A172 (cell line): ENCODE measurements at regions not wholly inside any gene's neighbourhood (a gene's known extent, or its start where the extent isn't known, plus 50 kb on each side); places are given as distances from the start of the nearest gene placed in this dataset.

Experiments
- DNase-seq: peaks from one replicate; pipeline ENCODE4 v3.0.0-alpha.2; 2015; ENCODE audit warnings: low spot score

DNA sequence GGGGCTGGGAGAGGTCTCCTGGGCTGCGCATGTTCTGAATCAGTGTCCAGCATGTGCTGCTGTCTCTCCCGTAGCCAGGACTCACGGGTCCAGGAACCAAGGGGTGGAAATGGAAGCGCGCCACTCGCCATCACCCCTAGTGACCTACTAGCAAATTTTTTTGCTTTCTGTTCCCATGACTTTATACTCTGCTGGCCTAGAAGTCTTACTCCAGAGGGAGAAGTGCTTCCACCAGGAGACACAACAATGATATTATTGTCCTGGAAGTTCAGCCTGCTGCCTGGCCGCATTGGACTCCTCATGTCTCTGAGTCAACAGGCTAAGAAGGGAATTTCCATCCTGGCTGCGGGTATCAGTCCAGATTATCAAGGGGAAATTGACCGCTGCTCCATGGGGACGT, 729.7 kb downstream of the BRD1 start:
- DNase-seq = peak; percentile 27

DNA sequence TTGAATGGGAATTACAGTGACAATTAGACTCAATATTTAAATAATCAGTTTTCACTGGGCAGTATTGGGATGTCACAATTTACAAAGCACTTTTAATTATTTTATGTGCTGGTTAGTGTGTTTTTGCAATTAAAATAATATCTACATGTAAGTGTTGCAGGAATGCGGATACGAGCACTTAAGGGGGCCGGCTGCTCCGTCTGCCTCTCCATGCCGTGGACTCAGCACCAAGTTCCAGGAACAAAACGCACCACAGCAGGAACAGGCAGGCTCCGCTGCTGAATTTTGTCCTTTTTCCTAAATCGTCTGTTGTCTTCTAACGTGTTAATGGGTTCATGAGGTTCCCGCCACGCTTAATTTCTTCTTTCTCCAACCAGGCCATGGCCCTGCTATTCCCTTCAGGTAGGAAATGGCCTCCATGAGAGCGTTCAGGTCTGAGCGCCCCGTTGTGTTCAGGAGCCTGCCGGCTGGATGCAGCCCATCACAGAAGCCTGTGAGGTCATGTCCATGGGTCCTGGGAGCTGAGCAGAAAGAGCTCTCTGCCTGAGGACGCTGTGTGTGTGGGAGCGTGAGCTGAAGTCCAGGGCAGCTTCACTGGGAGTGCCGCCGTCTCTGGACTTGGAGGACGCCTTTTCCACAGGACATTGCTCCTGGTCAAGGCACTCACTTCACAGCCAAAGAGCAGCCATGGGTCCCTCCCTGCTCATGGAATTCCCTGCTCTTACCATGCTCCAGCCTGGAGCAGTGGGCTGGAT, 730.3 kb downstream of the BRD1 start:
- DNase-seq = no peak

DNA sequence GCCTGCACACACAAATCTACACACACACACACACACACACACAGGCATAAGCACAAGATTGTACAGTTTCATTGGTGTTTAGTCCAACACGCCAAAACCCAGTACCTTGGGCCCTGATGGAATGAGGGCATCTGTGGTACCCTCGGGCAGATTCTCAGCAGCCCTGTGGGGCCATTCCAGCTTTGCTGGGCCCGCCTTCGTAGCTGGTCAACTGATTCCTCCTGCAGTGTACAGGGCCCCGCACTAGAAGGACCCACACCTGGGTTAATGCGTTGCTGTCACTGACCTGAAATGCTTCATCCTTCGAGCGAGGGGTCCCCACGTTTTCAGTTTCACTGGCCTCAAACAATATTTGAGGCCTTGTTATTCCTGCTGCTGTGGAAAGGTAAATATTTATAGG, 731.2 kb downstream of the BRD1 start:
- no peak for DNase-seq

DNA sequence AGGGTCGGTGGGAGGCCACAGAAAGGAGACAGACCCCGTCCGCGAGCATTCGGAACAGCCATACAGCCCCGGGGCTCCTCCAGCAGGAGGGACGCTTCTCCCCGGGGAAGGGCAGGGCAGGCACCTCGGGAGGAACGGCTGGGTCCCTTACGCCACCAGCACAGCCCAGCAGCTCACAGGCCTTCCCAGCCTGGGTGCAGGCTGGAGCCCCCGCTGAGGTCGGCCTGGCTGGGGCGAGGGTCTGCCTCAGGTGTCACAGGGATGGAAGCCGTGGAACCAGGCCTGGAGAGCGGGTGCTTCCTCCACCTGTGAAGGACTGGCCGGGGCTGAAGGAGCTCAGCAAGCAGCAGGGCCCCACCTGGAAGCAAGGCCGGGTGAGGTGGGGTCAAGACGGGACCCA, 732.3 kb downstream of the BRD1 start:
- no peak for DNase-seq

DNA sequence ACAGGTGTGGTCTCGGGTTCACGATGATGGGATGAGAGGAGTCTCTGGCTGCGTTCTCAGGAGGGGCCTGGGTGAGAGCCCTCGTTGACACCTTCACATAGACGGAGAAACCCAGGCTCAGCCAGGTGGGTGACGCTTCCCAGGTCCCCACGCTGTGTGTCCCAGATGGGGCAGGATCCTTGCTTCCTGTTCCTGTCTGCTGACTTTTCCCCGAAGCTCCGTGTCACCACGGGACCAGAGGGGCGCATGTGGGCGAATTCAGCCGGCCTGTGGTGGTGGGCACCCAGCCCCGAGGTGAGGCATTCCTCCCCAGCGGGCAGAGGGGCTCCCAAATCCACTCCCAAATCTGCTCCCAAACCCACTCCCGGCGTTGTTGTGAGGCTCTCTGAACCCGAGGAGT, 732.8 kb downstream of the BRD1 start:
- DNase-seq = no peak

DNA sequence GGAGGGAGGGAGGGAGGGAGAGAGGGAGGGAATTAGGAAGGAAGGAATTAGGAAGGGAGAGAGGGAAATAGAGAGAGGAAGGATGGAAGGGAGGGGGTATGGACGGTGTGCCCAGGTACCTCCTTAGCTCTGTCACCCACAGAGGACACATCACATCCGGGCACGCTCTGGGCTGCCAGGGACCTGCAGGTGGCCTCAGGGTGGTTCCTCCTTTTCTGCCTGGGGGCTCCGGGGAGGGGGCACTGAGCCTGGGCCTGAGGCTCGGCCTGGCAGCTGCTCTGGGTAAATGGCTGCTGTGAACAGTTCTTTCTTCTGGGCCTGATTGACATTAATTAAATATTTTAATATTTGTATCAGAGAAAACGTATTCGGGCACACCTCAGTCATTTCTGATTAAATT, 733.5 kb downstream of the BRD1 start:
- no peak for DNase-seq

DNA sequence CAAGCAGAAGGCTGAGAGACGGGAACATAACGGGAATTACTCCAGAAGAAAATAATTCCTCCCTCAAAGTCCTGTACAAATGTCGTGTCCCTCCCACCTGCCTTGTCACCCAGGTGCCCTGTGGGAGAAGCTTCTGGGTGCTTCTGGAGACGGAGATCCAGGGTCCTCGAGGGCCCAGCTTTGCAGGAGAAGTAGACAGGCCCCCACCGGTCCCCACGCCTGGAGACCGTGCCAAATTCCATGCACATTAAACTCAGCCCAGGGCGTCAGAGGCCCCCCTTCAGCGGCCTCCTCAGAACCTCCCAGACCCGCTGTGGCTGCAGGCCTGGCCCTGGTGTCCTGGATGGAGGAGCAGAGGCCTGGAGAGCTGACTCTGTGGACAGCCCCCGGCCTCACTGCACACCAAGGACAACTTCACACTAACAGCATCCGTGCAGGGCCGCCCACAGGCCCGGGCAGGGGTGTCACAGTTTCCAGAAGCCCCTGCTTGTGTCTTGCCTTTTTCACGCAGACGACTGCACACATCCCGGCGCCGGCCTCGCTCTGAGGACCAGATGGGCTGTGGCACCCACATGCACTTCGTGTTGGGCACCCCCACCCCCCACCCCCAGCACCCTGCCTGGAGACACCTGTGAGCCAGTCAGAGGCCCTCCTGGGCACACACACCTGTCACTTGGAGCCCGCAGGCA, 734.3 kb downstream of the BRD1 start:
- DNase-seq = no peak

DNA sequence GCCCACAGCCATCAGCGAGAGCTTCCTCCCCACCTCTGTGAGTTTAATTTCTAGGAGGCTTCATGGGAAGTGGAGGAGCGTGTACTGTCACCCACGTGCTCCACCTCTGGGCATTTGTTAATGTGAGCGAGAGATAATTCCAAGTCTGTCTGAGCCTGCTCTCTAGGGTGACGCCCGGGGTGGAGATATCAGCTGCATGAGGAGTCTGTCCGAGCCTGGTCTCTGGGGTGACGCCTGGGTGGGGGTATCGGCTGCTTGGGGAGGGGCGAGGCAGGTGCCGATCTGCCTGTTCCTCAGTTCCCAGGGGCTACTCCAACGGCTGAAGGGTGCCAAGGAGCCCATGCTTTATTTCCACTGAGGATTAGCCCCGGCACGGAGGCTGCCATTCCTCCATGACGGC, 735.0 kb downstream of the BRD1 start:
- DNase-seq = no peak

DNA sequence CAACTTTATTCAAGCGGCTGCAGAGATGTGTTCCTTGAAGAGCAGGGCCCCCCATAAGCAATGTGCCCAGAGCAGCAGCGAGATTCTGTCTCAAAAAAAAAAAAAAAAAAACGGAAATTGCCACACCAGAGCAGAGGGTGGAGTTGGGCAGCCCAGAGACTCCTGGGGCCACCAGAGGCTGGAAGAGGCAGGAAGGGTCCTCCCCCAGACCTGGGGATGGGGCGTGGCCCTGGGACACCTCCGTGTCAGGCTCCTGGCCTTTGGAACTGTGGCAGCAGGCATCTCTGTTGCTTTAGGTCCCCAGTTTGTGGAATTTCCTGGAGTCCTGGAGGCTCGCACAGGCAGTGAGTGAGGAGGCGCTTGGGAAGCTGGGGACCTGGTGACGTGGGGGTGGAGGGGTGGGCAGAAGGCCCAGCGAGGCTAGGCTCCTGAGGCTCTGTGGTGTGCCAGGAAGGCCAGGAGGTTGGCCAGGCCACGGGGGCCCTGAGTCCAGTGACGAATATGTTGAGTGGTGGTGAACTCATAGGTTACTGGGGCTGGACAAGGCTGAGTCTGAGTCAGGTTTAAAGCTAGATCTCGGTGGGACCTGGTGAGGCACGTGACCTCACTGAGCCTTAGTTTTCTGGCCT, 735.6 kb downstream of the BRD1 start:
- no peak for DNase-seq

DNA sequence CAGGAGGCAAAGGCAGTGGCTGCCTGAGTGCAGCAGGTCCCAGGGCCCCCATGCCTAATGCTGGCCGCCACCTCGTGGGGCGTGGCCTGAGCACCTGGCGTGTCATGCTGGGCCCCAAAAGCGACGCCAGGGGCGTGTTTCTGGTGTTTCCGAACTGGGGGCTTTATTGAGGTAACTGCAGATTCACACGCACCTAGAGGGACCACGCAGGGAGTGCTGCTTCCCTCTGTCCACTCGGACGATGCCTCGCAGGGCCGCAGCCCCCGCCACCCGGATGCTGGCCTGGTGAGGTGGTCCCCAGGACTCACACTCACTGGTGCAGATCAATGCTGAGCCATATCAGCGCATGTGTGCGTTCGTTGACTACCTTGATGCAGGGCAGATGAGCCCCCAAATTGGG, 736.2 kb downstream of the BRD1 start:
- DNase-seq = no peak

DNA sequence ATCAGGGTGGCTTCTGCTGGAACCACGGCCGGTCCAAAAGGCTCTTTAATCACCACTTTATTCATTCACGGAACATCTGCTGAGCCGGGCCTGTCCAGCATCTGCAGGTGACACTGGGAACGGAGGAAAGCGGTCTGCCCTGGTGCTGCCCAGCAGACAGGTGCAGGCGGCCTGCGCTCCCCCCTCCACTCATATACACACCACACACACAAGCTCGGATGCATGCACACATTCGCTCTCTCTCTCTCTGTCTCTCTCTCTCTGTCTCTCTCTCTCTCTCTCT, 736.9 kb downstream of the BRD1 start:
- no peak for DNase-seq

DNA sequence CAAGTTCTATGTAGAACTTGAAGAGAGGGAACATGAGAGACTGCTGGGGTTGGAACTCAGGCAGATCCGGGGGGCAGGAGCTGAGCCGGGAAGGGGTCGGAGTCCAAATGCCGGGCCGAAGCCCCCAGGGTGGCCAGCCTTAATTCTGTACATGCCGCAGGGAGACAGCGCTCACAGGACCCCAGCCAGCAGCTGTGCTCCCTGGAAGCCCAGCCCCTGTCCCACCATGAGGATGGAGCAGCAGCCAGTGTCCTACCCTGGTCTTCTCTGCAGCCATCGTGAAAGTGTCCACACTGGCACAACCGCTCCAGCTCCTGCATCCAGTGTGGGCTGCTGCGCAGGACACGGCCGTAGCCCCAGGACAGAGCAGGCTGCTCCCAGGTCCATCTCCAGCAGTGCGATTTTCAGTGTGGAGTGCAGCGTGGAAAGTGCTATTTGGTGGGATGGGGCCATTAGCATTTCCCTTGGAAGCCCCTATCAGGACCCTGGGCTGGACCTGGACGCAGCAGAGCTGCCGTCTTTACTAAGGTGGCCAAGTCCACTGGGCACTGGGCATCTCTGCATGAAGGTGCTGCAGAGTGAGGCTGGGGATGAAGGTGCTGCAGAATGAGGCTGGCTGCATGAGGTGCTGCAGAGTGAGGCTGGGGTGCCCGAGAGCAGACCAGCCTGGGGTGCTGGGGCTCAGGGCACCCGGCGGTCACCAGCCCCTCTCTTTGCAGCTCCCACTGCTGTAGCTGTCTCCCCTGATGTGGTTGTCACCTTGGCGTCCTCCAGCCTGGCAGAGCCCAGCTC, 737.4 kb downstream of the BRD1 start:
- no peak for DNase-seq

DNA sequence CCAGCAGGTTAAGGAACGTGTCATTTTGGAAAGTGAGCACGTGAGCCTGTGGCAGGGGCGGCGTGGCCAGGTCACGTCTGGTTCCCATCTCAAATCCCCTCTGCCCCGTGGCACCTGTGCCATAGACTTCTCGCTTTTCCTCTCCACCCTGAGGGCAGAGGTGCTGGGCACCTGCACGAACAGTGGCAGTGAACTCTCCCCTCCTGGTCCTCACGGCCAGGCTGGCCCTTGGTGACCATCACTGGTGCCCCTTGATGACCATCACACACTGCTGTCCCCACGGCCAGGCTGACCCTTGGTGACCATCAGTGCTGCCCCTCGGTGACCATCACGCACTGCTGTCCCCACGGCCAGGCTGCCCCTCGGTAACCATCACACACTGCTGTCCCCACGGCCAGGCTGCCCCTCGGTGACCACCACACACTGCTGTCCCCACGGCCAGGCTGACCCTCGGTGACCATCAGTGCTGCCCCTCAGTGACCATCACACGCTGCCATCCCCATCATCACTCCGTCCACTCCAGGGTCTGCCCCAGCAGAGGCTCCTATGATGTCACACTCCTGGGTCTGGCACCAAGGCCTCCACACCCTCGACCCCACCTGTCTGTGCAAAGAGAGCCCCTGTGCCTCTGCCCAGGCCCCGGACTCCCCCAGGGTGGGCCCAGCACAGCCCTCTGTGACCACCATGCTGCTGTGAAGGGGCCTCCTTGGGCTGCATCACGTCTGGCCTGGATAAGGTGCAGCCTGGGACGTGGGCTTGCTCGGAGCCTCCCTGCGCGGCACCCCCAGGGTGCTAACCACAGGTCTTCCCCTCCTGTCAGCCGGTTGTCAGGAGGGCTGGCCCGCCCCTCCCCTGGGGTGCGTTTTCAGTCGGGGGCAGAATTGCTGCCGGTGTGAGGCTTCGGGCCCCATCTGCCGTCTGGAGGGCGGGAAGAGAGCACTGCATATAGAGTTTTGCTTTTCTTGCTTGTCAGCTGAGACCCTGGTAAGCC, 738.6 kb downstream of the BRD1 start:
- DNase-seq = no peak

DNA sequence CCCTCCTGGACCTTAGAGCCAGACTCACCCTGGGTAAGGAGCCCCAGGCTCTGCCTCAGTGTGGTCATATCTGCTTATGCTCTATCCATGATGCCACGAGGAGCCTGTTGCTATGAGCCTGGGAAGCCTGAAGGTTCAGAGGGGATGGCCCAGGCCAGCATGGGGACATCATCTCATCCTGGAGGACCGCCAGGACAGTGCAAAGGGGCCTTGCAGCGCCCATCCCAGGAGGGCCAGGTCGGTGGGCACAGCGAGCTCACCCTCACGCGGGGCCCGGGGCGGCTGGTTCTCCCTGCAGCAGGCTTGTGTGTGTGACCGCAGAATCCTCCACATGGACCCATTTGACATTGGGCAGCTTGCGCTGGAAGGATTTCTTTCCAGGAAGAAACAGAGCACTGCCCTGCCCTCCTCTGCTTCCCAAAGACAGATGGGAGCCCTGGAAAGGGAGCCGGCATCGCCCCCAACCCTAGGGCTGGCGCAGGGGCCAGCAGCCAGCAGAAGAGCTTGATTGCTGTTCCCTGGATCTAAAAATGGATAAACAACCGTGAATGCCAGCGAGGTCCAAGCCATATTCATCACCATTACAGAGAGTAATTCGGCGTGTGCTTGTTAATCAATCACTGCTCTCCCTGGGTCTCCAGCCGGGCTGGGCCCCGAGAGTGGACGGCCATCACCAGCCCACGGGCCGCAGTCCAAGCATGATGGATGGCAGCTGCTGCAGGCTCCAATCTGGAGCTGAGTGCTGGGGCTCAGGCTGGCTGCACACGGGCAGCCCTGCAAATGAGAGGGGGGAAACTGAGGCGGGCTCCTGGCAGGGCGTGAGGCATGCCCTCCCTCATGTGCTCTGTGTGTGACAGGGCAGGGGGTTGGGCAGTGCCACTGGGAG, 739.7 kb downstream of the BRD1 start:
- no peak for DNase-seq

DNA sequence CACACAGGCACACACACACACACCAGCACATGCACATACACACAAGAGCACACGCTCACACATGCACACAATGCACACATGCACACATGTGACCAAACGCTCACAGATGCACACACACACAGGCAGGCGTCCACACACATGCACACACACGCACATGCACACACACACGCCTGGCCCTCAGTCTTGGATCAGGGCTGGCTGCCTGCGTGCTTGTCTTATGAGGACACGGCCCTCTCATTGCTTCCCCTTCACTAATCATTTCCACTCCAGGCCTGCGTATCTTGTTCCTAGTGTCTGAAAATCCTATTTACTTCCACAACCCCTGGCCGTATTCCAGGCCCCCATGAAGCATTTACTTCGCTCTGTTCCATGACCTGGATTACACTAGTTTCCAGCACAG, 740.5 kb downstream of the BRD1 start:
- no peak for DNase-seq

DNA sequence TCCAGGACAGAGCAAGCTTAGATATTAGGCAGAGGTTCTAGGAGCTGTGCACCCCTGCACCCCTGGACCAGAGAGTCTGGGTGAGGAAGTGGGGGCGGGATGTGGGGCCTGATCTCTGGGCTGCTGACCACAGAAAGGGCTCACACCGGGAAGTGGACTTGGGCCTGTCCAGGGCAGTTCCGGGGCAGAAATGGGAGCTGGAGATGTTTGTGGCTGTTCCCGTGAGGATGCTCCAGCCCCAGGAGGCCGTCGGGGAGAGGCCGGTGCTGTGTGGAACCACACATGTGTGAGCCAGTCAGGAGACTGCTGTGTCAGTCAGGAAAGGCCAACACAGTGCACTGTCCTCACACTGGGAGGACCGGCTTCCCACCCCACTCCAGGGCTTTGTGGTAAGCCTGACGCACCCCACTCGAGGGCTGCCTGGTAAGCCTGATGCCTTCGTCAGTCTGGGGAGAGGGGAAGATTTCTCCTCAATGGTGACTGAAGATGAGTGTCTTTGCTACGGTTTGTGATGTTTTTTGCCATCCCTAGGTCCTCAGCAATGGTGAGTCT, 741.0 kb downstream of the BRD1 start:
- DNase-seq = no peak

DNA sequence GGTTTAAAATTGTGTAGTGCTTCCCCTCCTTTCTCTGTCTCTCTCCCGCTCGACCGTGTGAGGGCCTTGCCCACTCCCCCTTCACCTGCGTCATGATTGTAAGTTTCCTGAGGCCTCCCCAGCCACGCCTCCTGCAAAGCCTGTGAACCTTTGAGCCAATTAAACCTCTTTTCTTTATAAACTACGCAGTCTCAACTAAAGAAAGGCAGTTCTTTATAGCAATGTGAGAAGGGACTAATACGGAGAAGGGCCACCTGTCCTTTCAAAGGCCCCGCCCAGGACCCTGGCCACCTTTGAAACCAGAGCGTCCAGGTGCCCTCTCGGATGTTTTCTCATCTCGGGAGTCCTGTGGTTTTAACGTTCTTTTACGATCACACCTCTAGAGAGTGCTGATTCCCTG, 741.5 kb downstream of the BRD1 start:
- no peak for DNase-seq

DNA sequence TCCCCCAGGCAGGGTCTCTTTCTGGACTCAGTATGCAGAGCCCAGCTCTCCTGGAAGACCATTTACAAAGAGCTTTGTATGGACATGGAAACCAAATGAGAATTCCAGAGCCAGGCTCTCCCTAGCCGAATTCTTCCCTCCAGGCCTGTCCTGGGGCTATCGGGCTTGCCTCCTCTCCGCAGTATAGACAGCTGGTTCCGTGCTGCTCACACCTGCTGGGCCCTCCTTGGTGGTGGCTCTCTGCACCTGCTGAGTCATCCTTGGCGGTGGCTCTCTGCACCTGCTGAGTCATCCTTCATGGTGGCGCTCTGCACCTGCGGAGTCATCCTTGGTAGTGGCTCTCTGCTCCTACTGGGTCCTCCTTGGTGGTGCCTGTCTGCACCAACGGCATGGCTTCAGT, 743.5 kb downstream of the BRD1 start:
- DNase-seq = no peak

DNA sequence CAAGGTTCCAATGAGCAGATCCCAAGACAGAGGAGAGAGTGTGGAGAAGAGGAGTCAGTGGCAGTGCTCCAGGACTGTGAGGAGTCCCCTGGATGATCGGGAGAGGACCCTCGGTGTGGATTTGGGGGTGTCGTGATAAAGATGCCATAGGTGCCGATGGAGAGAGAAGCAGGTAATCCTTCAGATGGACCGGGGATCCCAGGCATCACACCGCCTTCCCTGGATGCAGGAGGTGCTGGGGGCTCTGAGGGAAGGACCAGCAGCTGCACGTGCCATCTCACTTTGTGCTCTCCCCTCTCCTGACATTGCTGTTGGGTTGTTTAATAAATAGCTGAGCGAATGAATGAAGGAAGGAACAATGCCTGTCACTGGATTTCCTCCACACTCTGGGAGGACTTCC, 744.1 kb downstream of the BRD1 start:
- DNase-seq = no peak

DNA sequence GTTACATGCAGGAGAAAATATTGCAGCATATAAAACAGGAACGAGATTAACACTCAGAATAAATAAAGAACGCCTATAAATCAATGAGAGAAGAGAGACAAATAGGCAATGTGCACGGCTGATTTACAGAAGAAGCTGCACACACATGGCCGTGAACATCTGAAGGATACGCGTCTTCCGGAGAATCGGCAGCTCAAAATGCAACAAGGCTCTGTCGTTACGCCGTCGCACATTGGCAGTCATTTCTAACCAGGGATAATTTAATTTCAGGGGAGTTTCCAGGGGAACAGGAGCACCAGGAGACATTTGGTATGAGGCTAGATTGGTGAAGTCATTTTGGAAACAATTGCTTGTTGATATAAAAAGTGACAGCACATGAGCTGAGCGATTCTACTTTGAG, 745.2 kb downstream of the BRD1 start:
- DNase-seq = no peak
